Forelimb muscle (tissue), 1 donor: ENCODE measurements at regions not wholly inside any gene's neighbourhood (a gene's known extent, or its start where the extent isn't known, plus 50 kb on each side); places are given as distances from the start of the nearest gene placed in this dataset.

Source experiments
- DNase-seq: peaks from one replicate; pipeline ENCODE4 v3.0.0-alpha.2; 2013; ENCODE audit warnings: low read depth

- DNase-seq = no peak
Measured at GRCh38 chr20:24376311-24377099, 92.9 kb upstream of the SYNDIG1 start.

GRCh38 chr20:24373372-24373771 lies 96.1 kb upstream of the SYNDIG1 start:
- no peak for DNase-seq

DNA sequence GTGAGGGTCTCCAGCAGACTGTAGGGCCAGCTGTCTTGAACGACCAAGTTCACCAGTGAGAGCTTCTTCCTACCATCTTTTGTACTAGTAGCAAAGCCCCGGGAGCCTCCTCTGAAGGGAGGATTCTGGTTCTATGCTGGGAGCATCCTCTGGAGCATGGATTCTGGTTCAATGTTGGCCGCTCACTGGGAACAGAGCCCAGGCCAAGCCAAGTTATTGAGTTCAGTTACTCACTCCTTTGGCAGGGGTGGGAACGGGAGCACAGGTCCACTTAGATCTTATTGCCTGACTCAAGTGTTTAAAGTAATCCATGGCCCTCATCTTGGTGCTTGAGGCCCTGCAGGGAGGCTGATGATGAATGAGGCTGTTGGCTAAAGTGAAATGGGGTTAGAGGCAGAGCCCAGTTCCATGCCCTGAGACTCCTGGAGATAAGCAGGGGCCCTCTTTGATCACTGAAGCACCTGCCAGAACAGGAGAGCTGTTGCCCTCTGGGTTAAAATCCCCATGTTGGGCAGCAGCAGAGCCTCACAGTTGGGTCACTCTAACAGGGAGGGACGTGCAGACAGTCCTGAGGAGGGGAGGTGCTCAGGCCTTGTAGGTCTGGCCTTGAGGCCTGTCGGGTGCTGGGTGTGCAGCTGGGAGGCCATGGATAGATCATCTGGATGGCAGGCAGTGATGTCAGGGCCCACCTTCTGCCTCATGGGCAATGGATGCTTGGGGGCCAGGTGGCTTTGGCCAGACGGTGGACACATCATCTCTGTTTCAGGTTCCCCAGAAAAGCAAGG lies 98.3 kb upstream of the SYNDIG1 start:
- DNase-seq = no peak

DNA sequence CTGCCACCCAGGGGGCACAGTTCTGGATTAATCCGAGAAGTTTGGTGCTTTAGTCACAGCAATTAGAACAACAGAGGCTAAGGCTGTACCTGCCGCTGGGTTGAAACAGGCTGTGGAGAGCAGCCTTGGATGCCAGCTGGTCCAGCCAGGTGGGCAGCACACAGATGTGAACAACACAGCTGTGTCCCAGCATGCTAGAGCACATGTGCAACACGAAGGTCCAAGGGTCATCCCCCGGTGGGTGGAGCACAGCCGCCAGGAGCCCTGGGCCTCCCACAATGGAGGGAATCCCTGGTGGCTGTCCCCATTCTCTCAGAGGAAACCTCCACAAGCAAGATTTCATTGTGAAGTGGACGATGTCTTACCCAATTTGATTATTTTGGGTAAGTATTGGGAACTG lies 99.2 kb upstream of the SYNDIG1 start:
- DNase-seq = no peak

GRCh38 chr20:24368253-24368652 lies 101.2 kb upstream of the SYNDIG1 start:
- DNase-seq = no peak

- DNase-seq = no peak
Measured at GRCh38 chr20:24366336-24367004, 103.0 kb upstream of the SYNDIG1 start.

GRCh38 chr20:24365670-24366069 lies 103.8 kb upstream of the SYNDIG1 start:
- DNase-seq = no peak

GRCh38 chr20:24364482-24364881 lies 104.9 kb upstream of the SYNDIG1 start:
- DNase-seq = no peak

GRCh38 chr20:24363031-24363430 lies 106.4 kb upstream of the SYNDIG1 start:
- no peak for DNase-seq

GRCh38 chr20:24362080-24362479 lies 107.3 kb upstream of the SYNDIG1 start:
- DNase-seq = no peak

GRCh38 chr20:24361541-24361940 lies 107.9 kb upstream of the SYNDIG1 start:
- no peak for DNase-seq

DNA sequence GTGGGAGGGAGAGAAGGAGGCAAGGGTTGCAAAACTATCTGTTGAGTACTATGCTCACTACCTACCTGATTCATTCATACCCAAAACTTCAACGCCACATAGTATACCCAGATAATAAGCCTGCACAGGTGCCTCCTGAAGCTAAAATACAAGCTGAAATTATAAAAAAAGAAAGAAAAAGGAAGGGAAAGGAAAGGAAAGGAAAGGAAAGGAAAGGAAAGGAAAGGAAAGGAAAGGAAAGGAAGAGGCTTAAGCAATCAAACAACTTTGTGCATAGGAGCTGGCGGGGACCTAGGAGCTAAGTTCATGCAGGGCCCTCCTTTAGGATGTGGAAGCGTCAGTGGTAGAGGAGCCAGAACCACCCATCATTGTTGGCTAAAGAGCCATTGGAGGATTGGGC lies 108.9 kb upstream of the SYNDIG1 start:
- DNase-seq = no peak

- DNase-seq = no peak
Measured at GRCh38 chr20:24359321-24360027, 110.0 kb upstream of the SYNDIG1 start.

DNA sequence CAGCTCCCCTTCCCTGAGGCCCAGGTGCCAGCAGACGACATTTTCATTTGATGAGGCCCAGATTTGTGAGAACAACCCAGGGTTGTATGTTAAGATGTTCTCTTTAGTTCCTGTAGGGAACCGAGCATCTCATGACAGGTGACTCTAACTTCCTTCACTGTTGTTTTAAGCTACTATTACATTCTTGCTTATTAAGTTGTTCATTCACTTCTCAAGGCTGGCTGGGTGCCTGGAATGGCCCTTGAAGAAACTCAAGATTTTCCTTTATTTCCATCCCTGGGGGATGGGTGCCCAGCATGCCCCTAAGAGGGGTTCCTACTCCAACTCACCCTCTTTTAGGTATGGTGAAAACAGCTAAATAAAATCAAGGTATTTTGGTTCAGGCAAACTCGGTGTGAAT lies 111.5 kb upstream of the SYNDIG1 start:
- no peak for DNase-seq

DNA sequence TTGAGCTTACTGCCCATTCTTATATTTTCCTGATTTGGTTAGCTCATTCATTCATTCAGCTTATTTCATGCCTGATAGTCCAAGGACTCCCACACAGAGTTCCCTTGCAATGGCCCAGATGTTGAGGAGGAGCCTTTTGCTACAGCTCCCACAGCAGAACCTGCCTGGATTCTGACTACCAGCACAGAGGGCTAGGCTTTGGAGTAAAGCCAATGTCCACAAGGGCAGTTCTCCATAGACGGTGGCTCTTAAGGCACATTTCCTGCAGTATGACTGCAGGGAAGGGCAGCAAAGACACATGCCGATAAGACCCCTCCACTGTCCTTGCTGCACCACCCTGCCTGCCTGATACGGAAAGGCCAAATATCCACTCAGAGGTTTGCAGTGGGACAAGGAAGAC lies 112.3 kb upstream of the SYNDIG1 start:
- no peak for DNase-seq

DNA sequence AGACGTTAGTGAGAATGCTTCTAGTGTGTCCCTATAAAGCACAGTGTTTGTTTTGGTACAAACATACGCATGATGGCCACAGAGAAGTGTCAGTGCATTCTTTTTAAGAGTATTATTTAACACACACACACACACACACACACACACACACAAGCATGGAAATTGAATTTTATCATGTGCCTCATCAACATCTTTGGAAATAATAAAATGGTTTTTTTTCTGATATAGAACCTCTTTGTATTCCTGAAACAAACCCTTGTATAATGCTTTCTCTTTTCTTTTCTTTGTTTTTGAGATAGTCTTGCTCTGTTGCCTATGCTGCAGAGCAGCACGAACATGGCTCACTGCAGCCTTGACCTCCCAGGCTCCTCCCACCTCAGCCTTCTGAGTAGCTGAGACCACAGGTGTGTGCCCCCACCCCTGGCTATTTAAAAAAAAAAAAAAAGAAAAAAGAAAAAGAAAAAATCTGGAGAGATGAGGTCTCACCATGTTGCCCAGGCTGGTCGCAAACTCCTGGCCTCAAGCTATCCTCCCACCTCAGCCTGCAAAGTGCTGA lies 116.2 kb upstream of the SYNDIG1 start:
- no peak for DNase-seq

GRCh38 chr20:24350923-24351368 lies 118.5 kb upstream of the SYNDIG1 start:
- DNase-seq = no peak

- no peak for DNase-seq
Measured at GRCh38 chr20:24341781-24342180, 127.6 kb upstream of the SYNDIG1 start.

- DNase-seq = no peak
Measured at GRCh38 chr20:24340933-24341332, 128.5 kb upstream of the SYNDIG1 start.

- no peak for DNase-seq
Measured at GRCh38 chr20:24339210-24339641, 130.2 kb upstream of the SYNDIG1 start.

DNA sequence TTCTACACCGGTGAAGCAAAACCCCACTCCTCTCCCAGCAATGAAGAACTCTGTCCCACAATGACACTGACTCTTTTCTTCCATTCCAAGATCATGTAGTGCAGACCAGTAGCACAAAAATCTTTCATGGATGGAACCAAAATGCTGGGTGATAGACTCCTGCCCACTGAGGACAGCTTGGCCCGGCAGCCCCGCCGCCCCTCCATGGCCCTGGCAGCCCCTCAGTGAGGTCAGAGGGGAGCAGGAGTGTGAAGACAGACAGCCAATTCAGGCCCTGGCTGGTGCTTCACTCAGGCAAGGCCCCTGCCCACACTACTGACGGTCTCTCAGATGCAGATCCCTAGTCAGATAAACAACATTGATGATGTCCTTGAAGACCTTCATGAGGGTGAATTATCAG lies 131.9 kb upstream of the SYNDIG1 start:
- DNase-seq = no peak

- no peak for DNase-seq
Measured at GRCh38 chr20:24337069-24337468, 132.4 kb upstream of the SYNDIG1 start.
